ENCODE measurements at regions not wholly inside any gene's neighbourhood (a gene's known extent, or its start where the extent isn't known, plus 50 kb on each side); places are given as distances from the start of the nearest gene placed in this dataset.

DNA sequence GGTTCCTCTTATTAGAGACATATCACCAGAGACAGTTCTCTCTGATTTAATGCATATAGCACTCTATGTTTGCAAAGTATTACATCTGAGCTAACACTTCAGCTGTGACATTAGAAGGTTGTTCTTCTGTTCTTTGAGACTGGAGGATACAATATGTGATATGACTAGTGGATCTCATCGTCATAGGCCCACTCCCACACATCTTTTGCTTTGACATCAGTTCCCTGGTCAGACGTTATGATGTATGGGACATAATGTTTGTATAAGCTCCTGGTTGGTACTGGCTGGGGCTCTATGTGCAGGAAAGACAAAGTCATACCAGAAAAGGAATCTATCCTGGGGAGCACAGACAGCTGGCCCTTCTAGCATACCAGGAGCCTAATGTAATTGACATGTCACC, 57.7 kb upstream of the MAML3 start:
- no peak for DNase-seq

DNA sequence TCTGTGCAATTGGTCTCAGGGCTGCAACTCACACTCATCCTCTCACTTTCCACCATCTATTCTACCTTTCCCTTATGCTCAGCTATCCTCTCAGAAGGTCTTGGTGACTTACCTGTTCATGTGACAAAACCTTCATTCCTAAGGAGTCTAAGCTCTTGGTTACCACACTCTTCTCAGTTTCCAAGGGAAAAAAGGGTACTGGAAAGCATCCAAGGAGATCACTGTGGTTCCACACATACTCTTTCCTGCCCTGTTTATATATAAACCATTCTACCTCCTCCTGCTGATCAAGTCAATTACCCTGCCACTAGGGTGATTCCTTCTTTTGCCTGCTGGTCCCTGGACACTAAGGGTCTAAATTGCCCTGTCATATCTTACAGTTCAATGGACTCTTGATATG, 57.2 kb upstream of the MAML3 start:
- no peak for DNase-seq

DNA sequence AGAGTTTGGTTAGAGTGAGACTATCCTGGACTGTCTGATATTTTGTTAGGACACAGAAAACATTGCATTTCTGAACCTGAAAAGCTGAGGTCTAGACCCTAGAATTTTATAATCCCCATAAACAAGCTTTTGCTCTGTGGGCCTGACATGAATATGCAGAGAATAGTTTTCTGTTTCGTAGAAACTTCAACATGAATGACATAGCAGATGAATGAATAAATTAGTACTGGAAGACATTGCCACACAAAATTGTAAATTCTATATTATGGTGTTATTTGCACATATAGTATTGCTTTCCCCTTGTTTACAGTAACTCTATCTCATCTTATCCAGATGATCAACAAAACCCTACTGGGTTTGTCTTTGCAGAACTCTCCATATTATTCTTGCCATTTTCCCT, 54.9 kb upstream of the MAML3 start:
- DNase-seq, result no peak

All from activated CD8-positive, alpha-beta memory T cell treated with anti-CD3 and anti-CD28 coated beads, Interleukin-2, amount 50 U/mL, for 4 hours (primary cell).